Ishikawa (cell line): ENCODE measurements at regions not wholly inside any gene's neighbourhood (a gene's known extent, or its start where the extent isn't known, plus 50 kb on each side); places are given as distances from the start of the nearest gene placed in this dataset.

Experiments used
- CEBPB ChIP-seq: IDR thresholded peaks from 2 replicates; pipeline ENCODE4 v1.6.1; 2012
- CREB1 ChIP-seq: IDR thresholded peaks from 2 replicates; pipeline ENCODE4 v1.6.1; 2012; ENCODE audit warnings: low read depth
- EGR1 ChIP-seq: IDR thresholded peaks from 2 replicates; pipeline ENCODE4 v1.6.1; 2012
- EP300 ChIP-seq: IDR thresholded peaks from 2 replicates; pipeline ENCODE4 v1.6.1; 2012; ENCODE audit warnings: borderline replicate concordance
- FOXM1 ChIP-seq: IDR thresholded peaks from 2 replicates; pipeline ENCODE4 v1.6.1; 2012; ENCODE audit warnings: low read depth, borderline replicate concordance
- MAX ChIP-seq: IDR thresholded peaks from 2 replicates; pipeline ENCODE4 v1.6.1; 2012
- NFIC ChIP-seq: IDR thresholded peaks from 2 replicates; pipeline ENCODE4 v1.6.1; 2012
- RAD21 ChIP-seq: IDR thresholded peaks from 2 replicates; pipeline ENCODE4 v1.6.1; 2012; ENCODE audit warnings: low read depth
- TAF1 ChIP-seq: IDR thresholded peaks from 2 replicates; pipeline ENCODE4 v1.6.1; 2012; ENCODE audit warnings: low read depth, mild to moderate bottlenecking
- TCF12 ChIP-seq: IDR thresholded peaks from 2 replicates; pipeline ENCODE4 v1.6.1; 2012; ENCODE audit warnings: low read depth
- TEAD4 ChIP-seq: IDR thresholded peaks from 2 replicates; pipeline ENCODE4 v1.6.1; 2012
- USF1 ChIP-seq: IDR thresholded peaks from 2 replicates; pipeline ENCODE4 v1.6.1; 2012
- YY1 ChIP-seq: IDR thresholded peaks from 2 replicates; pipeline ENCODE4 v1.6.1; 2012; ENCODE audit warnings: low read depth
- ZBTB7A ChIP-seq: IDR thresholded peaks from 2 replicates; pipeline ENCODE4 v1.6.1; 2012; ENCODE audit warnings: low read depth
- TF ChIP-seq, protein P1 (sequence below): IDR thresholded peaks from 2 replicates; pipeline ENCODE4 v1.6.1; 2012; ENCODE audit warnings: low read depth, mild to moderate bottlenecking

GRCh38 chr10:132994811-132995210 lies 52.4 kb upstream of the CFAP46 start:
- TF ChIP-seq CEBPB, result no peak
- TF ChIP-seq YY1, result no peak
- TF ChIP-seq, protein P1, sequence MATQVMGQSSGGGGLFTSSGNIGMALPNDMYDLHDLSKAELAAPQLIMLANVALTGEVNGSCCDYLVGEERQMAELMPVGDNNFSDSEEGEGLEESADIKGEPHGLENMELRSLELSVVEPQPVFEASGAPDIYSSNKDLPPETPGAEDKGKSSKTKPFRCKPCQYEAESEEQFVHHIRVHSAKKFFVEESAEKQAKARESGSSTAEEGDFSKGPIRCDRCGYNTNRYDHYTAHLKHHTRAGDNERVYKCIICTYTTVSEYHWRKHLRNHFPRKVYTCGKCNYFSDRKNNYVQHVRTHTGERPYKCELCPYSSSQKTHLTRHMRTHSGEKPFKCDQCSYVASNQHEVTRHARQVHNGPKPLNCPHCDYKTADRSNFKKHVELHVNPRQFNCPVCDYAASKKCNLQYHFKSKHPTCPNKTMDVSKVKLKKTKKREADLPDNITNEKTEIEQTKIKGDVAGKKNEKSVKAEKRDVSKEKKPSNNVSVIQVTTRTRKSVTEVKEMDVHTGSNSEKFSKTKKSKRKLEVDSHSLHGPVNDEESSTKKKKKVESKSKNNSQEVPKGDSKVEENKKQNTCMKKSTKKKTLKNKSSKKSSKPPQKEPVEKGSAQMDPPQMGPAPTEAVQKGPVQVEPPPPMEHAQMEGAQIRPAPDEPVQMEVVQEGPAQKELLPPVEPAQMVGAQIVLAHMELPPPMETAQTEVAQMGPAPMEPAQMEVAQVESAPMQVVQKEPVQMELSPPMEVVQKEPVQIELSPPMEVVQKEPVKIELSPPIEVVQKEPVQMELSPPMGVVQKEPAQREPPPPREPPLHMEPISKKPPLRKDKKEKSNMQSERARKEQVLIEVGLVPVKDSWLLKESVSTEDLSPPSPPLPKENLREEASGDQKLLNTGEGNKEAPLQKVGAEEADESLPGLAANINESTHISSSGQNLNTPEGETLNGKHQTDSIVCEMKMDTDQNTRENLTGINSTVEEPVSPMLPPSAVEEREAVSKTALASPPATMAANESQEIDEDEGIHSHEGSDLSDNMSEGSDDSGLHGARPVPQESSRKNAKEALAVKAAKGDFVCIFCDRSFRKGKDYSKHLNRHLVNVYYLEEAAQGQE, result no peak
- no peak for TF ChIP-seq EGR1
- no peak for TF ChIP-seq EP300
- no peak for TF ChIP-seq TCF12
- TF ChIP-seq USF1, result no peak
- no peak for TF ChIP-seq TAF1
- TF ChIP-seq NFIC, result no peak
- no peak for TF ChIP-seq ZBTB7A
- no peak for TF ChIP-seq FOXM1
- no peak for TF ChIP-seq MAX
- TF ChIP-seq RAD21, result no peak
- no peak for TF ChIP-seq TEAD4
- no peak for TF ChIP-seq CREB1

GRCh38 chr10:132994185-132994796 lies 51.9 kb upstream of the CFAP46 start:
- TF ChIP-seq NFIC (no peak), EP300 (no peak), ZBTB7A (no peak), RAD21 (no peak), MAX (no peak), TCF12 (no peak), TAF1 (no peak), YY1 (no peak), EGR1 (no peak), CREB1 (no peak), CEBPB (no peak), FOXM1 (no peak), TEAD4 (no peak), USF1 (no peak)
- TF ChIP-seq, protein P1, result no peak

DNA sequence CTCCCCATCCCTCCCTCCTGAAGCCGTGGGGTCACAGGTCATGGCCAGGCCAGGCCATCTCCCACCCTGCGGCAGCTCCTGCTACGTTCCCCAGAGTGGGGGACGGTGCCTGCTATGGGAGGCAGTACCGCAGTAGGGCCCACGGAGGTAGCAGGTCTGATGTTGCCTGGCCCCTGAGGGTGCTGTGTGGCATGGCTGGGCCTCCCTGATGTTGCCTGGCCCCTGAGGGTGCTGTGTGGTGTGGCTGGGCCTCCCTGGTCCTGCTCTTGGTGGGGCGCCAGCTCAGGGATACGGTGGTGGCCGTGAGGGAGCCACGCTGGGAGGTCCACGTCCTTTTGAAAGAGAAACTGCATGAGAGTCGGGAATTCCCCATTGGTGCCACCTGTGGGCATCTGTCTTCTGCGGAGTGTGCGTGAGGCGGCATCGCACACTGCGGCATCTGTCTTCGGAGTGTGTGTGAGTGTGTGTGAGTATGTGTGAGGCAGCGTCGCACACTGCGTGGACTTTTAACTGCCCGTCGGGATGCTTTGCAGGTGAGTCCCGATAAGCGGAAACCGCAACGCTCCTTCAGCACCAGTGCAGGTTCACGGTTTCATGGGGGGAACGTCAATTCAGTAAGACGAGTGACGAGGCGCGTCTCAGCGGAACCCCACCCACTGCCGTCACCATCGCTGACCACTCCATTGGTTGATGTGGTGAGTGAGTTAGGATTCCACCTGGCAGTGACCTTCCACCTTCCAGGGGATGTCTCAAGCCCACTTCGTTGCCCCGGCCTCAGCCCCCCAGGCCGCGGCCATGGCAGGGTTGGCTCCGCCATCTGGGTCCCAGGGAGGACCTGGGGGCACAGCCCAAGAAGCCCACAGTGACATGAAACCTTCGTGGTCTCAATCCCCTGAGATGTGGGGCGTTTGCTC lies 51.2 kb upstream of the CFAP46 start:
- no peak for TF ChIP-seq RAD21
- TF ChIP-seq YY1, result no peak
- no peak for TF ChIP-seq CREB1
- TF ChIP-seq TCF12, result no peak
- no peak for TF ChIP-seq NFIC
- no peak for TF ChIP-seq TAF1
- TF ChIP-seq, protein P1, result no peak
- no peak for TF ChIP-seq FOXM1
- no peak for TF ChIP-seq MAX
- TF ChIP-seq EP300, result no peak
- TF ChIP-seq USF1, result no peak
- TF ChIP-seq ZBTB7A, result no peak
- TF ChIP-seq EGR1, result no peak
- no peak for TF ChIP-seq CEBPB
- TF ChIP-seq TEAD4, result no peak
